H1 (cell line): ENCODE measurements at regions not wholly inside any gene's neighbourhood (a gene's known extent, or its start where the extent isn't known, plus 50 kb on each side); places are given as distances from the start of the nearest gene placed in this dataset.

Experiments
- NANOG ChIP-seq: IDR thresholded peaks from 2 replicates; pipeline ENCODE4 v1.6.1; 2011; ENCODE audit warnings: low read length, low read depth, mild to moderate bottlenecking, inconsistent platforms; ENCODE audit not compliant: insufficient read depth, poor library complexity, severe bottlenecking
- POU5F1 ChIP-seq: IDR thresholded peaks from 2 replicates; pipeline ENCODE4 v1.6.1; 2011; ENCODE audit warnings: low read depth, mild to moderate bottlenecking, low read length, moderate library complexity
- TCF12 ChIP-seq: IDR thresholded peaks from 2 replicates; pipeline ENCODE4 v1.6.1; 2011; ENCODE audit warnings: low read depth, mild to moderate bottlenecking, low read length

- no peak for TF ChIP-seq POU5F1
- TF ChIP-seq NANOG = no peak
- no peak for TF ChIP-seq TCF12
These were observed 349.5 kb downstream of the AGTPBP1 start (continued) for GRCh38 chr9:85392260-85392659.
